Keratinocyte (primary cell): ENCODE measurements at regions not wholly inside any gene's neighbourhood (a gene's known extent, or its start where the extent isn't known, plus 50 kb on each side); places are given as distances from the start of the nearest gene placed in this dataset.
"Not testable (repeated sequence)": the region's sequence is repeated elsewhere in the genome, so short reads cannot be mapped to it uniquely, and the experiment has no call there.

Experiments
- DNase-seq: peaks from one replicate; pipeline ENCODE4 v3.0.0-alpha.2; 2011; ENCODE audit warnings: low read depth, missing footprints, low spot score
- FAIRE-seq: peaks from 2 replicates; lab custom pipeline; 2011; peaks lifted over from hg19 to GRCh38; lab: Jason Lieb, UNC
- H2AFZ ChIP-seq: 2 replicates; pipeline ENCODE4 v1.6.0; 2012; ENCODE audit warnings: low read length, control low read depth, inconsistent platforms; ENCODE audit not compliant: control insufficient read depth
- H3K27ac ChIP-seq: 2 replicates; pipeline ENCODE4 v1.5.1; 2011; ENCODE audit warnings: low read length; ENCODE audit not compliant: control insufficient read depth, insufficient read depth
- H3K27me3 ChIP-seq: 3 replicates; pipeline ENCODE4 v1.6.0; 2011; ENCODE audit warnings: low read length; ENCODE audit not compliant: control insufficient read depth, insufficient read depth; ENCODE audit errors: extremely low read depth
- H3K36me3 ChIP-seq, 2 experiments: 2 replicates in 1 of 2; 3 replicates in 1 of 2; pipeline ENCODE4 v1.5.1; 2011; ENCODE audit warnings: low read length in 2 of 2, mild to moderate bottlenecking in 1 of 2; ENCODE audit not compliant: control insufficient read depth in 2 of 2, insufficient read depth in 2 of 2; ENCODE audit errors: extremely low read depth in 1 of 2
- H3K4me1 ChIP-seq: 3 replicates; pipeline ENCODE4 v1.5.1; 2011; ENCODE audit warnings: low read length; ENCODE audit not compliant: control insufficient read depth, insufficient read depth; ENCODE audit errors: extremely low read depth
- H3K4me2 ChIP-seq: 3 replicates; pipeline ENCODE4 v1.6.0; 2011; ENCODE audit warnings: low read depth, low read length; ENCODE audit not compliant: control insufficient read depth, insufficient read depth; ENCODE audit errors: extremely low read depth
- H3K4me3 ChIP-seq, 3 experiments: fragments of 200-600 bp in 1 of 3; sonication (generic) in 1 of 3; 2 replicates in 2 of 3; 3 replicates in 1 of 3; pipeline ENCODE4 v1.5.1; 2011 to 2016; ENCODE audit warnings: low read length in 3 of 3, mild to moderate bottlenecking in 3 of 3, control low read depth in 2 of 3, inconsistent platforms in 1 of 3, low read depth in 1 of 3, mixed read lengths in 1 of 3, mixed run types in 1 of 3, moderate library complexity in 1 of 3; ENCODE audit not compliant: control insufficient read depth in 2 of 3, insufficient read depth in 2 of 3; ENCODE audit errors: extremely low read depth in 1 of 3
- H3K79me2 ChIP-seq: 2 replicates; pipeline ENCODE4 v1.6.0; 2012; ENCODE audit warnings: low read length; ENCODE audit not compliant: control insufficient read depth, insufficient read depth
- H3K9ac ChIP-seq: 3 replicates; pipeline ENCODE4 v1.6.0; 2011; ENCODE audit warnings: low read length; ENCODE audit not compliant: control insufficient read depth, insufficient read depth; ENCODE audit errors: extremely low read depth
- H3K9me1 ChIP-seq: 3 replicates; pipeline ENCODE4 v1.6.0; 2011; ENCODE audit warnings: low read length; ENCODE audit not compliant: control insufficient read depth, insufficient read depth; ENCODE audit errors: extremely low read depth
- H3K9me3 ChIP-seq: 2 replicates; pipeline ENCODE4 v1.5.1; 2012; ENCODE audit warnings: low read depth, low read length; ENCODE audit not compliant: control insufficient read depth
- H4K20me1 ChIP-seq: 3 replicates; pipeline ENCODE4 v1.6.0; 2011; ENCODE audit warnings: low read length; ENCODE audit not compliant: control insufficient read depth, insufficient read depth; ENCODE audit errors: extremely low read depth
- CTCF ChIP-seq, 3 experiments: IDR thresholded peaks in 1 of 3; conservative IDR thresholded peaks in 1 of 3; optimal IDR thresholded peaks in 1 of 3; 2 replicates in 2 of 3; 3 replicates in 1 of 3; pipeline versions ENCODE3 to v1.5.1; 2011; ENCODE audit warnings: low read length in 3 of 3, mild to moderate bottlenecking in 3 of 3, moderate library complexity in 2 of 3, control low read depth in 1 of 3, inconsistent platforms in 1 of 3; ENCODE audit not compliant: insufficient read depth in 2 of 3; ENCODE audit errors: extremely low read depth in 1 of 3
- EZH2 ChIP-seq: IDR thresholded peaks from one replicate; pipeline ENCODE4 v1.6.1; 2012; ENCODE audit warnings: inconsistent platforms, mild to moderate bottlenecking, low read length, moderate library complexity
- dilution Hi-C: fragments of 300-500 bp; cut with MboI; formaldehyde crosslinking; loops from one replicate; pipeline ENCODE4 v1.7.0; 2020; ENCODE audit warnings: low sequenced_read_pairs; ENCODE audit not compliant: extremely low pct_ligation_motif_present

GRCh38 chr1:233465745-233466343 is 138.3 kb downstream of the MAP3K21 start:
- H3K9me3 ChIP-seq: no peaks in the 10 kb centered on the region
- no peak for DNase-seq
- FAIRE-seq: no peak
- H3K27ac ChIP-seq: no peak overlapping the region
- no peaks in the 10 kb centered on the region for H3K9me1 ChIP-seq
- H3K4me1 ChIP-seq: no peaks in the 10 kb centered on the region
- peaks cover 4% of the 10 kb centered on the region for H3K27me3 ChIP-seq
- no peaks in the 10 kb centered on the region for H3K36me3 ChIP-seq
- dilution Hi-C loops: no loop called here
- no peak overlapping the region for H3K9ac ChIP-seq
- TF ChIP-seq EZH2: no peak
- no peak for TF ChIP-seq CTCF (optimal IDR thresholded peaks at IDR 0.05 in 1 of 3, IDR thresholded peaks at IDR 0.05 in 1 of 3, conservative IDR thresholded peaks at IDR 0.05 in 1 of 3; ENCODE audit: extremely low read depth in 1 of 3, insufficient read depth in 2 of 3, low read length in 3 of 3)
- H4K20me1 ChIP-seq: no peaks in the 10 kb centered on the region
- H3K4me2 ChIP-seq: no peak overlapping the region
- H3K79me2 ChIP-seq: no peaks in the 10 kb centered on the region
- H3K4me3 ChIP-seq: no peak overlapping the region
- no peak overlapping the region for H2AFZ ChIP-seq

GRCh38 chr1:233470741-233471499 is 143.0 kb upstream of the KCNK1 start:
- dilution Hi-C loops: no loop called here
- no peaks in the 10 kb centered on the region for H4K20me1 ChIP-seq

GRCh38 chr1:233471851-233472250 is 142.1 kb upstream of the KCNK1 start:
- H3K9ac ChIP-seq, H3K27me3 ChIP-seq, H3K79me2 ChIP-seq, H3K27ac ChIP-seq, H2AFZ ChIP-seq, dilution Hi-C loops, H3K9me1 ChIP-seq, H3K4me3 ChIP-seq, H3K4me2 ChIP-seq, H3K36me3 ChIP-seq, H3K4me1 ChIP-seq, FAIRE-seq, H4K20me1 ChIP-seq, H3K9me3 ChIP-seq, DNase-seq: not testable (repeated sequence)

More at GRCh38 chr1:233470741-233471499, 143.0 kb upstream of the KCNK1 start:
- Histone ChIP-seq H3K27me3 (no peaks in the 10 kb centered on the region), H3K9me3 (no peaks in the 10 kb centered on the region), H3K9ac (no peak overlapping the region), H3K36me3 (no peaks in the 10 kb centered on the region), H3K4me3 (no peak overlapping the region), H3K9me1 (no peaks in the 10 kb centered on the region), H2AFZ (no peak overlapping the region), H3K79me2 (no peaks in the 10 kb centered on the region), H3K4me1 (peaks cover 3% of the 10 kb centered on the region), H3K4me2 (no peak overlapping the region), H3K27ac (no peak overlapping the region)
- no peak for DNase-seq
- FAIRE-seq: no peak
- TF ChIP-seq EZH2: no peak
- TF ChIP-seq CTCF (optimal IDR thresholded peaks at IDR 0.05 in 1 of 3, IDR thresholded peaks at IDR 0.05 in 1 of 3, conservative IDR thresholded peaks at IDR 0.05 in 1 of 3; ENCODE audit: extremely low read depth in 1 of 3, insufficient read depth in 2 of 3, low read length in 3 of 3): no peak
